NT2/D1 (cell line): ENCODE measurements at regions not wholly inside any gene's neighbourhood (a gene's known extent, or its start where the extent isn't known, plus 50 kb on each side); places are given as distances from the start of the nearest gene placed in this dataset.

Experiments used
- YY1 ChIP-seq: IDR thresholded peaks from 2 replicates; pipeline ENCODE4 v1.6.1; 2011; ENCODE audit not compliant: insufficient read length, insufficient read depth
- ZNF274 ChIP-seq: IDR thresholded peaks from 2 replicates; pipeline ENCODE4 v1.6.1; 2011; ENCODE audit warnings: mild to moderate bottlenecking, low read depth, low read length

DNA sequence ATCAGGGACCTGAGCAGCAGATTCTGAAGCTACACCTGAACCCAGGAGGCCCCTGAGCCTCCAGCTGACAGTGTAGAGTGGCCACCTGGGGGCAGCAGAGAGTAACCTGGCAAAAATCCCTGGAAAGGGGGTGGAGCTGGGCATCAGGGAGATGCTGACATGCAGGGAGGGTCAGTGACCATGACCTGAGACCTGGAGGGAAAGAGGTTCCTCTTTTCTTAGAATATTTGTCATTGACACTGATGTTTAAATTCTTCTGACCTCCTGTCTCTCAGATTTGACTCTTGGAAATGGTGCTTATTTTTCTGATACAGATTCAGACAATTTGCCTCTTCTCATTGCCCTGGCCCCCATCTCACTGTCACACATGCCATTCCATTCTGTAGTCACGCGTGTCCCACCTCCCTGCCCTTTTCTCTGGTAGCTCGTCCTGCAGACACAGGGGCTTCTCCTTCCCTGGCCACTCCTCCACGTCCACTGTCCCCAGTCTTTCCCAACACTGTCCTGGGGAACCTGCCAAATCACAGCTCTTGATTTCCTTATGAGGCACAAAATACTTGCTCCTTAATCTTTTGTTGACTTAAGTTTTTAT lies 117.2 kb upstream of the IGLL5 start:
- TF ChIP-seq ZNF274 (no peak), YY1 (no peak)
